Stimulated activated naive CD4-positive, alpha-beta T cell treated with Interleukin-2 at 50 U/mL for 16 hours (primary cell): ENCODE measurements at regions not wholly inside any gene's neighbourhood (a gene's known extent, or its start where the extent isn't known, plus 50 kb on each side); places are given as distances from the start of the nearest gene placed in this dataset.

Experiments
- DNase-seq: peaks from one replicate; lab custom pipeline; 2025; lab: John Stamatoyannopoulos, UW

- no peak for DNase-seq
Measured at GRCh38 chr12:111196532-111196931, 172.4 kb downstream of the PHETA1 start.

GRCh38 chr12:111195316-111195715 lies 173.6 kb downstream of the PHETA1 start:
- DNase-seq = no peak

GRCh38 chr12:111194703-111195051 lies 174.2 kb downstream of the PHETA1 start:
- DNase-seq = no peak

GRCh38 chr12:111193977-111194702 lies 174.8 kb downstream of the PHETA1 start:
- DNase-seq = no peak

GRCh38 chr12:111193496-111193895 lies 175.4 kb downstream of the PHETA1 start:
- DNase-seq = no peak

- no peak for DNase-seq
Measured at GRCh38 chr12:111193067-111193466, 175.8 kb downstream of the PHETA1 start.

GRCh38 chr12:111192647-111193046 lies 176.2 kb downstream of the PHETA1 start:
- DNase-seq = no peak

- no peak for DNase-seq
Measured at GRCh38 chr12:111190741-111191526, 178.0 kb downstream of the PHETA1 start.

GRCh38 chr12:111189792-111190191 lies 179.1 kb downstream of the PHETA1 start:
- DNase-seq = no peak

- DNase-seq = no peak
Measured at GRCh38 chr12:111188436-111188835, 180.5 kb downstream of the PHETA1 start.

GRCh38 chr12:111186347-111186746 lies 182.5 kb downstream of the PHETA1 start:
- DNase-seq = no peak

GRCh38 chr12:111185889-111186227 lies 183.0 kb downstream of the PHETA1 start:
- no peak for DNase-seq

- no peak for DNase-seq
Measured at GRCh38 chr12:111185206-111185888, 183.5 kb downstream of the PHETA1 start.

GRCh38 chr12:111184161-111184560 lies 184.7 kb downstream of the PHETA1 start:
- no peak for DNase-seq

- no peak for DNase-seq
Measured at GRCh38 chr12:111183094-111183493, 185.8 kb downstream of the PHETA1 start.

- no peak for DNase-seq
Measured at GRCh38 chr12:111182382-111182781, 186.5 kb downstream of the PHETA1 start.

- no peak for DNase-seq
Measured at GRCh38 chr12:111181143-111181726, 187.7 kb downstream of the PHETA1 start.

GRCh38 chr12:111180426-111181142 lies 188.3 kb downstream of the PHETA1 start:
- no peak for DNase-seq

GRCh38 chr12:111178181-111179081 lies 190.5 kb downstream of the PHETA1 start:
- no peak for DNase-seq

GRCh38 chr12:111175396-111176094 lies 193.3 kb downstream of the PHETA1 start:
- DNase-seq = no peak
